Neuronal stem cell (in vitro differentiated cells): ENCODE measurements at regions not wholly inside any gene's neighbourhood (a gene's known extent, or its start where the extent isn't known, plus 50 kb on each side); places are given as distances from the start of the nearest gene placed in this dataset.

Source experiments
- DNase-seq: peaks from one replicate; pipeline ENCODE4 v3.0.0-alpha.2; 2013; ENCODE audit warnings: low spot score
- H2AFZ ChIP-seq: one replicate; pipeline ENCODE4 v1.6.1; 2013; ENCODE audit warnings: mild to moderate bottlenecking, low read length, inconsistent platforms
- H2AK5ac ChIP-seq: 2 replicates; pipeline ENCODE4 v1.6.1; 2013; ENCODE audit warnings: low read depth, mild to moderate bottlenecking, inconsistent platforms, low read length, moderate library complexity, mixed read lengths
- H2BK120ac ChIP-seq: 2 replicates; pipeline ENCODE4 v1.6.1; 2013; ENCODE audit warnings: low read depth, mild to moderate bottlenecking, inconsistent platforms, low read length, moderate library complexity, mixed read lengths
- H2BK12ac ChIP-seq: one replicate; pipeline ENCODE4 v1.6.1; 2013; ENCODE audit warnings: low read length, inconsistent platforms
- H2BK15ac ChIP-seq: 2 replicates; pipeline ENCODE4 v1.6.1; 2013; ENCODE audit warnings: mild to moderate bottlenecking, low read length, inconsistent platforms, mixed read lengths
- H2BK5ac ChIP-seq: one replicate; pipeline ENCODE4 v1.6.1; 2013; ENCODE audit warnings: inconsistent platforms, mild to moderate bottlenecking, low read length, moderate library complexity
- H3K14ac ChIP-seq: one replicate; pipeline ENCODE4 v1.6.1; 2013; ENCODE audit warnings: low read length, inconsistent platforms
- H3K18ac ChIP-seq: 2 replicates; pipeline ENCODE4 v1.6.1; 2013; ENCODE audit warnings: low read length, inconsistent platforms
- H3K23ac ChIP-seq: 2 replicates; pipeline ENCODE4 v1.6.1; 2013; ENCODE audit warnings: low read depth, mild to moderate bottlenecking, mixed read lengths, low read length, inconsistent platforms; ENCODE audit not compliant: poor library complexity
- H3K27ac ChIP-seq: replicated peaks from 3 replicates; pipeline ENCODE4 v1.5.1; 2013; ENCODE audit warnings: low read length, inconsistent platforms
- H3K27me3 ChIP-seq, 3 experiments: 2 replicates each; pipeline ENCODE4 v1.6.1; 2013; ENCODE audit warnings: low read length in 3 of 3, mild to moderate bottlenecking in 2 of 3, inconsistent platforms in 1 of 3, low read depth in 1 of 3, mixed read lengths in 1 of 3, moderate library complexity in 1 of 3; ENCODE audit not compliant: control insufficient read depth in 3 of 3, insufficient read depth in 3 of 3
- H3K36me3 ChIP-seq, 2 donors: replicated peaks in 1 of 2; 2 replicates each; pipeline ENCODE4 v1.6.1; 2013; ENCODE audit warnings: low read length in 2 of 2; ENCODE audit not compliant: control insufficient read depth in 2 of 2, insufficient read depth in 2 of 2
- H3K4ac ChIP-seq: 2 replicates; pipeline ENCODE4 v1.6.1; 2013; ENCODE audit warnings: inconsistent platforms, mild to moderate bottlenecking, low read length, moderate library complexity
- H3K4me1 ChIP-seq, 2 donors: 1 replicate in 1 of 2; 2 replicates in 1 of 2; pipeline ENCODE4 v1.6.1; 2013; ENCODE audit warnings: low read length in 2 of 2, low read depth in 1 of 2; ENCODE audit not compliant: control insufficient read depth in 2 of 2, insufficient read depth in 1 of 2
- H3K4me2 ChIP-seq: one replicate; pipeline ENCODE4 v1.6.1; 2013; ENCODE audit warnings: mild to moderate bottlenecking, low read length, inconsistent platforms; ENCODE audit not compliant: insufficient read depth, poor library complexity, severe bottlenecking
- H3K4me3 ChIP-seq, 2 donors: 2 replicates each; pipeline ENCODE4 v1.5.1; 2013; ENCODE audit warnings: low read length in 2 of 2, mild to moderate bottlenecking in 2 of 2, inconsistent platforms in 1 of 2, moderate library complexity in 1 of 2
- H3K79me1 ChIP-seq: one replicate; pipeline ENCODE4 v1.6.1; 2013; ENCODE audit warnings: low read depth, mild to moderate bottlenecking, inconsistent platforms, low read length, moderate library complexity
- H3K9ac ChIP-seq: one replicate; pipeline ENCODE4 v1.6.1; 2013; ENCODE audit warnings: mild to moderate bottlenecking, low read depth, low read length, inconsistent platforms; ENCODE audit not compliant: poor library complexity
- H3K9me3 ChIP-seq, 2 donors: replicated peaks in 1 of 2; 2 replicates each; pipeline versions ENCODE3 to v1.6.1; 2013; ENCODE audit warnings: low read length in 2 of 2, mild to moderate bottlenecking in 2 of 2, inconsistent platforms in 1 of 2, low read depth in 1 of 2, mixed read lengths in 1 of 2, moderate library complexity in 1 of 2; ENCODE audit not compliant: control insufficient read depth in 2 of 2, insufficient read depth in 1 of 2
- H4K8ac ChIP-seq: one replicate; pipeline ENCODE4 v1.6.1; 2013; ENCODE audit warnings: low read depth, mild to moderate bottlenecking, inconsistent platforms, low read length, moderate library complexity
- H4K91ac ChIP-seq: one replicate; pipeline ENCODE4 v1.6.1; 2013; ENCODE audit warnings: low read length, low read depth, mild to moderate bottlenecking, inconsistent platforms; ENCODE audit not compliant: poor library complexity
- WGBS, 2 donors: extraction: QIAGEN DNeasy Blood & Tissue Kit; methylation state at CpG; one replicate each; pipeline ENCODE4 v1.1.7; 2013; ENCODE audit warnings: missing lambda C conversion rate in 2 of 2, mixed read lengths in 1 of 2; ENCODE audit not compliant: insufficient read length in 2 of 2, insufficient replicate concordance in 1 of 2; ENCODE audit errors: extremely low coverage in 2 of 2; 5-methylcytosine and 5-hydroxymethylcytosine counted together

DNA sequence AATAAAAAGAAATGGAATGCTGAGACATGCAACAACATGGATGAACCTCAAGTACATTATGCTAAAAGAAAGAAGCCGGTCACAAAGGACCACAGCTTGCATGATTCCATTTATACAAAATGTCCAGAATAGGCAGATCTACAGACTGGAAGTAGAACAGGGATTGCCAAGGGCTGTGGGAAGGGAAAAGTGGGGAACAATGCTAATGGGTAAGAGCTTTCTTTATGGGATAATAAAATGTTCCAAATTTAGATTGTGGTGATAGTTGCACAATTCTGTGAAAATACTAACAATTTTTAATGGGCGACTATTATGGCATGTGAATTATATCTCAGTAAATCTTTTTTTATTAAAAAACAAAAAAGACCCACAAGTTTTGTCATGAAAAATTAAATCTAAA lies 106.2 kb downstream of the TMCO5A start:
- no peak overlapping the region for H3K27ac ChIP-seq
- no peak overlapping the region for H2BK15ac ChIP-seq
- no peak overlapping the region for H3K4me2 ChIP-seq
- no peak overlapping the region for H4K91ac ChIP-seq
- H2AFZ ChIP-seq: no peak overlapping the region
- H2AK5ac ChIP-seq: no peak overlapping the region
- H3K36me3 ChIP-seq: no peaks in the 10 kb centered on the region
- no peak overlapping the region for H2BK120ac ChIP-seq
- H3K4ac ChIP-seq: no peak overlapping the region
- H4K8ac ChIP-seq: no peak overlapping the region
- no peaks in the 10 kb centered on the region for H3K27me3 ChIP-seq
- WGBS, 2 donors: no CpG with 5 or more reads among the region's 2 CpGs
- no peak overlapping the region for H2BK5ac ChIP-seq
- no peak overlapping the region for H2BK12ac ChIP-seq
- H3K9me3 ChIP-seq: peaks cover 0 to 8% of the 10 kb centered on the region in 2 donors
- no peak overlapping the region for H3K4me3 ChIP-seq
- H3K18ac ChIP-seq: no peak overlapping the region
- H3K79me1 ChIP-seq: no peaks in the 10 kb centered on the region
- H3K4me1 ChIP-seq: peaks cover 0 to 6% of the 10 kb centered on the region in 2 donors
- H3K23ac ChIP-seq: no peak overlapping the region
- H3K9ac ChIP-seq: no peak overlapping the region
- H3K14ac ChIP-seq: no peak overlapping the region
- no peak for DNase-seq

DNA sequence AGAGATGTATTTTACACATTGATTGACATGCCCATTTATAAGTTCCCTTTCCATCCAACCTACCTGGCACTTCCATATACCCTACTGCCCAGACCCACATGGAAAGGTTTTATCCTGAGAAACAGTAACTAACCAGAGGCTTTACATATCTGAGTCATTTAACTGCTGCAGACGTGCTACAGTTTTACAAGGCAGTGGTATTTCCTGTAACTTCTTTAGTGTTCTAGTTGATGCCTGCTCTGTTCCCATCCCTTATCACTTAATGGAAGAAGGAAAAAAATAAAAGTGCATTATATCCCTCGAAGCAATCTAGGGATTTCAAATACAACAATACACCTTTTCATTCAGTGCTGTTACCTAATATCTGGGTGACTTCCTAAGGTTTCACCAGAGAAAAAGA lies 107.1 kb downstream of the TMCO5A start:
- Histone ChIP-seq H3K23ac (no peak overlapping the region), H2BK12ac (no peak overlapping the region), H2BK5ac (no peak overlapping the region), H4K8ac (no peak overlapping the region), H2AFZ (no peak overlapping the region), H3K36me3 (no peaks in the 10 kb centered on the region), H2AK5ac (no peak overlapping the region), H3K27ac (no peak overlapping the region), H3K4me2 (no peak overlapping the region), H3K14ac (no peak overlapping the region), H3K27me3 (no peaks in the 10 kb centered on the region), H2BK15ac (no peak overlapping the region), H3K9ac (no peak overlapping the region), H3K4me1 (peaks cover 0 to 11% of the 10 kb centered on the region in 2 donors), H3K4ac (no peak overlapping the region), H2BK120ac (no peak overlapping the region), H3K4me3 (no peak overlapping the region), H3K9me3 (peaks cover 0 to 8% of the 10 kb centered on the region in 2 donors), H4K91ac (no peak overlapping the region), H3K79me1 (no peaks in the 10 kb centered on the region), H3K18ac (no peak overlapping the region)
- WGBS, 2 donors: no CpG with 5 or more reads among the region's 2 CpGs
- DNase-seq: no peak

DNA sequence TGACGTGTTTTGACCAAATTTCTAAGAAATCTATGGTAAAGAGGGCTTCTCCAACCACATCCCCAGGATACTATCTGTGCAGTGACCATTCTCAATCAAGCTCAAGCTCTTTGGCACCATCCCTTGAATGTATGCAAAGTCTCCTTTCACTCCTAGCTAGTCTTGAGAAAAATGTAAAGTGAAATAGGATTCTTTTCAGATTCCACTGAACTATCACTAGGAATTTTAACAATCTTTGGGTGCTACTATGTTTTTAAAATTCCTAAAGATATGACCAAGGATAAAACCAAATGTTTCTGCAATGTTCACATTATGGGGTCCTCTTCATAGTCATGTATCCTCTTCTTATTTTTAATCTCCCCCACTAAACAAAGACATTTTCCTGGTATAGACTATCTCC lies 107.8 kb downstream of the TMCO5A start:
- H2AFZ ChIP-seq: peak overlapping the region; percentile 65
- H3K4me3 ChIP-seq: no peak overlapping the region
- H3K23ac ChIP-seq: no peak overlapping the region
- no peaks in the 10 kb centered on the region for H3K36me3 ChIP-seq
- H3K27me3 ChIP-seq: no peaks in the 10 kb centered on the region
- H2BK120ac ChIP-seq: no peak overlapping the region
- H3K4me2 ChIP-seq: no peak overlapping the region
- H2BK15ac ChIP-seq: no peak overlapping the region
- no peak overlapping the region for H3K18ac ChIP-seq
- H3K9me3 ChIP-seq: peaks cover 0 to 8% of the 10 kb centered on the region in 2 donors
- H3K79me1 ChIP-seq: no peaks in the 10 kb centered on the region
- no peak overlapping the region for H3K14ac ChIP-seq
- no peak overlapping the region for H2BK5ac ChIP-seq
- H2BK12ac ChIP-seq: no peak overlapping the region
- DNase-seq: no peak
- H4K8ac ChIP-seq: no peak overlapping the region
- H3K9ac ChIP-seq: no peak overlapping the region
- no peak overlapping the region for H2AK5ac ChIP-seq
- no CpG with 5 or more reads among the region's 1 CpG for WGBS, 2 donors
- no peak overlapping the region for H4K91ac ChIP-seq
- no peak overlapping the region for H3K27ac ChIP-seq
- H3K4me1 ChIP-seq: peaks cover 0 to 15% of the 10 kb centered on the region in 2 donors
- no peak overlapping the region for H3K4ac ChIP-seq

DNA sequence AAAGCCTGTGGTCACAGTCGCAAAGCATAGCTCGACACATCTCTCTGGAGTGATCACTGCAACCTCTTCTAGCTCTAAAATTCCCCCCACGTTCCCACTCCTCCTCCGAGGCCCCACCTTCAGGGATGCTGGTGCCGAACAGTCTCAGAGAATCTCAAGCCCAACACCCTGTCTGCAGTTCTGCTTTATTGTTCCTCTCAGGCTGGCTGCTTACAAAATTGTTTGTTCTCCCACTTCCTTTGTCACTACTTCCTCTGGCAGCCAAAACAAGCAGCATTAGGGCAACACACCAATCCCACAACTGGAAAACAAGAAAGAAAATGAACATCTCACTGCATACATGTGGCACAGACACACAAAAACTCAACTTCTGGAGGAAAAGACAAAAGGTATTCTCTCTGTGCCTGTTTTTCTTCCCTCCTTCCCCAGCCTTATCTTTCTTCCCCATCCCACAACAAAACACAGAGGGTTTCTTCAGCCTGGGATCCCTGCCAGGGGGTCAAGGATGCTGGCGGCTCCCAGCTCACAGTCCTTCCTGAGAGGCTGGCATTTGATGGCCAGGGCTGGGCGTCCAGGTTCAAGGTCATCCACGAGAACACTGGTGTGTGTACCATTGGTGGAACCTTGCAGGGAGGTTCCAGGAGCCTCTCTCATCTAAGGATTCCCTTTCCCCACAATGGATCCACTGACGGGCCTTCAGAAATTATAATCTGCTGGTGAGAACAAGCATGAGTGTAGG lies 108.4 kb downstream of the TMCO5A start:
- no peak overlapping the region for H3K23ac ChIP-seq
- no peaks in the 10 kb centered on the region for H3K27me3 ChIP-seq
- H4K8ac ChIP-seq: no peak overlapping the region
- H2AK5ac ChIP-seq: no peak overlapping the region
- no peak overlapping the region for H3K4me3 ChIP-seq
- H3K79me1 ChIP-seq: no peaks in the 10 kb centered on the region
- no peak overlapping the region for H3K4ac ChIP-seq
- no peak overlapping the region for H3K14ac ChIP-seq
- H3K4me2 ChIP-seq: no peak overlapping the region
- peak overlapping the region; percentile 65 for H2AFZ ChIP-seq
- no peaks in the 10 kb centered on the region for H3K36me3 ChIP-seq
- H3K9me3 ChIP-seq: peaks cover 0 to 11% of the 10 kb centered on the region in 2 donors
- no peak for DNase-seq
- no peak overlapping the region for H4K91ac ChIP-seq
- H3K27ac ChIP-seq: no peak overlapping the region
- no CpG with 5 or more reads among the region's 9 CpGs for WGBS, 2 donors
- H3K4me1 ChIP-seq: peaks cover 0 to 15% of the 10 kb centered on the region in 2 donors
- no peak overlapping the region for H3K18ac ChIP-seq
- no peak overlapping the region for H2BK15ac ChIP-seq
- no peak overlapping the region for H2BK5ac ChIP-seq
- no peak overlapping the region for H2BK12ac ChIP-seq
- no peak overlapping the region for H3K9ac ChIP-seq
- H2BK120ac ChIP-seq: no peak overlapping the region
